ENCODE measurements at regions not wholly inside any gene's neighbourhood (a gene's known extent, or its start where the extent isn't known, plus 50 kb on each side); places are given as distances from the start of the nearest gene placed in this dataset.

GRCh38 chr10:84924131-84924530 lies 595.7 kb downstream of the CCSER2 start:
- H3K14ac ChIP-seq (replicated peaks; ENCODE audit: low read depth, low read length) = no peak overlapping the region
- ChIA-PET CTCF (no interaction called here), POLR2A (ENCODE audit: unreplicated experiment) (no interaction called here)
- no peak overlapping the region for H3K4me2 ChIP-seq (ENCODE audit: low read depth, low read length)
- H3K4ac ChIP-seq (ENCODE audit: low read depth, low read length) = no peak overlapping the region
- H4K20me1 ChIP-seq (ENCODE audit: insufficient read depth, low read length) = no peaks in the 10 kb centered on the region
- H3K27ac ChIP-seq (ENCODE audit: insufficient read depth, low read length) = no peak overlapping the region
- DNase-seq (no peak), ATAC-seq (ENCODE audit: low read depth) (no peak)
- no peaks in the 10 kb centered on the region for H3K4me1 ChIP-seq (ENCODE audit: control insufficient read depth, insufficient read depth, low read length)
- no peak overlapping the region for H2BK15ac ChIP-seq (ENCODE audit: low read depth, low read length)
- TF ChIP-seq USF2 (IDR thresholded peaks at IDR 0.05; ENCODE audit: low read depth, low read length) = no peak
- TF ChIP-seq SMC3 (IDR thresholded peaks at IDR 0.05; ENCODE audit: low read depth, low read length) = no peak
- TF ChIP-seq CTCF (conservative IDR thresholded peaks at IDR 0.05; ENCODE audit: low read depth, low read length) = no peak
- TF ChIP-seq MAZ (IDR thresholded peaks at IDR 0.05; ENCODE audit: borderline replicate concordance, low read depth, low read length) = no peak
- TF ChIP-seq RCOR1 (IDR thresholded peaks at IDR 0.05; ENCODE audit: insufficient replicate concordance, low read length) = no peak
- no peak for TF ChIP-seq RFX5 (IDR thresholded peaks at IDR 0.05; ENCODE audit: low read depth, low read length)
- no peak for TF ChIP-seq MXI1 (IDR thresholded peaks at IDR 0.05; ENCODE audit: borderline replicate concordance, low read depth, low read length)
- no peak overlapping the region for H2BK20ac ChIP-seq (ENCODE audit: low read depth, low read length)
- dilution Hi-C loops (cut with HindIII; ENCODE audit: low sequenced_read_pairs, unreplicated experiment) (no loop called here), in situ Hi-C loops (cut with MboI; ENCODE audit: low sequenced_read_pairs) (no loop called here), intact Hi-C loops (cut with micrococcal nuclease) (no loop called here)
- no peak overlapping the region for H3K18ac ChIP-seq (ENCODE audit: low read depth, low read length)
- 34% methylated on average over 2 of the region's 2 CpGs; no CpG with 5 or more reads in 1 of the 2 experiments for WGBS, 2 experiments (ENCODE audit: extremely low coverage in 2 of 2, insufficient read length in 1 of 2)
- H2BK120ac ChIP-seq (ENCODE audit: low read depth, low read length) = no peak overlapping the region
- no peak overlapping the region for H3K56ac ChIP-seq (ENCODE audit: extremely low read depth, insufficient read depth, low read length)
- H2AK5ac ChIP-seq (ENCODE audit: low read depth, low read length) = no peak overlapping the region
- H3K36me3 ChIP-seq (ENCODE audit: control insufficient read depth, insufficient read depth, low read length) = no peaks in the 10 kb centered on the region
- BruUV-seq (replicated peaks) = no TSS peak
- no peak overlapping the region for H2AK9ac ChIP-seq (replicated peaks; ENCODE audit: low read depth, low read length, poor library complexity)
- H3K27me3 ChIP-seq (ENCODE audit: control insufficient read depth, insufficient read depth, low read length) = no peaks in the 10 kb centered on the region
- no peak overlapping the region for H4K8ac ChIP-seq (ENCODE audit: low read depth in 2 of 2, low read length in 2 of 2)
- H2AFZ ChIP-seq (replicated peaks; ENCODE audit: low read length, poor library complexity) = no peak overlapping the region
- H4K5ac ChIP-seq (ENCODE audit: low read depth, low read length) = no peak overlapping the region
- H3K23ac ChIP-seq (ENCODE audit: low read depth, low read length) = no peak overlapping the region
- H3K4me3 ChIP-seq (ENCODE audit: insufficient read depth, low read depth, low read length) = no peak overlapping the region
- no peaks in the 10 kb centered on the region for H3K9me1 ChIP-seq (ENCODE audit: insufficient read depth, low read length)
- no peaks in the 10 kb centered on the region for H3K79me1 ChIP-seq (ENCODE audit: low read depth in 1 of 2, low read length in 2 of 2)
- no peak overlapping the region for H4K91ac ChIP-seq (ENCODE audit: insufficient read depth, low read depth, low read length)
- no peak overlapping the region for H3K9ac ChIP-seq (ENCODE audit: low read depth, low read length)
- H2BK5ac ChIP-seq (ENCODE audit: low read depth, low read length, poor library complexity, severe bottlenecking) = no peak overlapping the region
- H3K9me3 ChIP-seq (ENCODE audit: control insufficient read depth, insufficient read depth, low read length) = peaks cover 13% of the 10 kb centered on the region
